Ramos (cell line): ENCODE measurements at regions not wholly inside any gene's neighbourhood (a gene's known extent, or its start where the extent isn't known, plus 50 kb on each side); places are given as distances from the start of the nearest gene placed in this dataset.

ENCODE experiments used
- in situ Hi-C: fragments of 300-500 bp; cut with MboI; formaldehyde crosslinking; loops from one replicate; pipeline ENCODE4 v1.14.3; 2022; ENCODE audit warnings: low sequenced_read_pairs; ENCODE audit not compliant: unreplicated experiment

DNA sequence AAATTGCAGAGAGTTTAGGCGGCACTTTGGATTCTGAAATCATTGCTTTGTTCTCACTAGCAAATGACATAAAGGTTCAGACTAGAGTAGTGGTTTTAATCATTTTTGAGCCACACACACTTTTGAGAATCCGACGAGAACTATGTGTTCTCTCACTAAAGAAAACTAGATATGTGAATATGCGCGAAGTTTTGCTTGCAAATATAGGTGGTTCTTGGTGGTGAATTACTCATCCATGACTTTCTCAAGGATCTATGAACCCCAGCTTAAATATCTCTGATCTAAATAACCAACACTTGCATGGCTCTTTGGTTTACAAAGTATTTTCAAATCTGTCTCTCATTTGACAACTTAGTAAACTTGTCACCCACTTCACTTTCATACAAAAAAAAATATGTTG is 54.8 kb downstream of the NOG start:
- in situ Hi-C loops, result no loop called here

DNA sequence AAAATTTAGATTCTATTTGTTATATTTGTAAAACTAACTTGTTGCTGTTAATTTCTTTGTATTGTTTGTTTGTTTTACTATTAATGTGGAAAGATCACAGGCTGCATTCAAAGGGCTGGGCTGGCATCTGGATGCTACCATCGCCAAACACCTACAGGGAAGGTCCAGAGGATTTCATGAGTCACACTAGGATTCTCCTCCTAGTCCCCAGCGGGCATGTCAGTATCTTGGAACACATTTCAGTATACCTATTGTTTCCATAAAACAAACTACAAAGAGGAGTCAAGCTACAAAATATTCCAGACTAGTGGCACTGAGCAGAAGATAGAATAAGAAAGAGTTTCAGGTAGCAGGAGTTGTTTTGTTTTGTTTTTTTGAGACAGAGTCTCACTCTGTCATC is 55.3 kb downstream of the NOG start:
- in situ Hi-C loops, result no loop called here

DNA sequence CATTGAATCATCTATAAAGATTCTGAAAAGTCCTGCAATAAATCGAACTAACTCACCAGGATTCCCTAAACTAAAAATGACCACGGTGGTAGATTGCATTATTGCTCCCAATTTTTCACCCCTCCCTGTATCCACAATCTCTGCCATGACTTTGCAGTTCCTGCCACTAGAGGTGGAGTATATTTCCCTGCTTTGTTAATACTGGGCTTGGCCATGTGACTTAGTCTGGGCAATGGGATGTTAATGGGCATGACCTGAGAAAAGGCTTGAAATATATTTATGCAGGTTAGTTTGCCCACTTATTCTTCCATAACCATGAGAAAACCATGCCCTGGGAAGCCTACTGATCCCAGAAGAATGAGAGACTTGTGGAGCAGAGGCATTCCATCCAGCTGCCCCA is 59.1 kb downstream of the NOG start:
- in situ Hi-C loops, result no loop called here

DNA sequence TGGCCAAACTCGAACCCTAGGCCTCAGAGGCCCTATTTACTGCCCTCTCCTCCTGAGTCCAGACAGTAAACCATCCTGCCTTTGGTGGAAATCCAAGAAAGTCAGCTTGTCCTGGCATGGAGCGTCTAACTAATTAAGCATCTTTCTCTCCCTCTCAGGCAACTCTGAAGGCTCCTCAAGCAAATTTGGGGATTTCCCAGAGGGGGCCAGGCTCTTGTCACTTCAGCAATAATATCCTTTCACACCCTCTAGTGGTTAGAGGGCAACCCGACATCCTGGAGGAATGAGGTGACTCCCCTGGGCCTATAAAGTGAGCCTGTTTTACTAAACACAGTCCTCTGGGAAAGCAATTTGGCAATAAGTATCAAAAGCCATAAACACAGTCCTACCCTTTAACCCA is 60.4 kb downstream of the NOG start:
- in situ Hi-C loops, result no loop called here

DNA sequence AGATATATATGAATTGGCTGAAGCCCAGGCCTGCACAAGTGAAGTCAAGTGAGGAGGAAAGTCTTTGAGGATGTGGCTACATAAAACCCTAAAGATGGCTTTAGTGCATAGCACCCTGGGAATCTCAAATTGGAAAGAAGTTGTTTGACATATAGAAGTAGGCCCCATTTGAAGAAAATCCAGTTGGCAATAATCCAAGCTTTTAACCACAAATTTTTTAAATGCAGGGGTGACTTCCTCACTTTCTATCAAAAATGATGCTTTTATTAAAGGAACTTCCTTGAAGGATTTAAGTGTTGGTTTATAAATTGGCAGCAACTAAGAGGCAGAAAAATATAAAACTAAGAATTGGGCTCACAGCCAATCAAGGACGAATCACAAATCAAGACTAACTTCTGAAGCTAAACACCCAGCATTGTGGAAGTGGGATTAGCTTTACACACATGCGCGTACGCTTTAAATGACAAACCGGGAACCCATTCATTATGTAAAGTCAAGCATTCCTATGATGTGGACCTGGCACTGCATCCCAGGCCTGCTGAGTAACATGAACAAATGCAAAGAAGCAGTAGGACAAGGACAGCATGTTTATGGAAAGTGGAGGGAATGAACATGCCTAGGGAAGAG is 63.3 kb downstream of the NOG start:
- in situ Hi-C loops, result no loop called here

DNA sequence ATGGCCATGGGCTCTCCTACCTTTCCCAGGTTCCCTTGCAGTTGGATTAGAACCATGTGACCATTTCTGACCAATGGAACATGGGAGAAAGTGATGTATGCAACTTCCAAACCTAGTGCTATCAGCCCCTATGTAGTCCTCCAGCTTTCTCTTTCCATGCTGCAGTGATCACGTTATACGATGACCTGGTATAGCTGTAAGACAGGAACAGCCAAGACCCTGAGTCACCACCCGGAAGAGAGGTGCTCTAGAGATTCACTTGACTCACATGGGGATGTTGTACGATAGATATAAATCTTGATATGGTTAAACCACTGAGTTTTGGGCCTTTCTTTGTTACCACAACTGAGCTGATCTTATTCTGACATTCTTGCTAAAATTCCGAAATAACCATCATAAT is 65.1 kb downstream of the NOG start:
- in situ Hi-C loops, result no loop called here

DNA sequence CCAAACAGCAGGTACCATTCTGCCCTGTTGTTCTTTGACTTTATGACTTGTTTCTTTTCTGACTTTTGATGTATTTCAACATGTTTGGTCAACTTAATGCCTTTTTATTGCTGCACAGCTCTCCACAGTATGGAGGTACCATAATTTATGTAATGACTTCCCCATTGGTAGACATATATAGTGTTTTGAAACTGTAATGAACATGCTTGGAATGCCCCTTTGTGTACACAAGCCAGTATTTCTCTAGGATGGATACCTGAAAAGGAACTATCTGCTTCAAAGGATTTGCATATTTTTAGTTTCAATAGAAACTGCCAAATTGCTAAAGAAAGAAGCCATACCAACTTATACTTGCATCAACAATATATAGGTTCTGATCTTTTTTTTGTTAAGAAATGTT is 66.1 kb downstream of the NOG start:
- in situ Hi-C loops, result no loop called here

DNA sequence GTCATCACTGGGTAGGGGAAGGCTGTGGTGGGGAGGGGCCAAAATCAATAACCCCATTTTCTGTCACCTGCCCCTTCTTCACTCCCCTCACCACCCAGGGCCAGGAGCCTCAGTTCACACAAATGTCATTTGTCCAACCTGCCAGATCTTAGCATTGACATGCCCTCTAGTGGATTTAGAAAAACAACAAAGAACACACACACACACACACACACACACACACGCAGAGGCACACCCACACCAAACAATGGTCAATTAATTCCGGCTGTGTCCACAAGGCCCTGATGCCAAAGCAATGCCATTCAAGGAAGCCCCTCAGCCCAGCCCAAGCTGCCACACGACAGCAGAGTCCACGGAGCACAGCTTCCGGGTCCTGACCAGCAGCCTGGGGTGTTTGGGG is 68.4 kb downstream of the NOG start:
- in situ Hi-C loops, result no loop called here

DNA sequence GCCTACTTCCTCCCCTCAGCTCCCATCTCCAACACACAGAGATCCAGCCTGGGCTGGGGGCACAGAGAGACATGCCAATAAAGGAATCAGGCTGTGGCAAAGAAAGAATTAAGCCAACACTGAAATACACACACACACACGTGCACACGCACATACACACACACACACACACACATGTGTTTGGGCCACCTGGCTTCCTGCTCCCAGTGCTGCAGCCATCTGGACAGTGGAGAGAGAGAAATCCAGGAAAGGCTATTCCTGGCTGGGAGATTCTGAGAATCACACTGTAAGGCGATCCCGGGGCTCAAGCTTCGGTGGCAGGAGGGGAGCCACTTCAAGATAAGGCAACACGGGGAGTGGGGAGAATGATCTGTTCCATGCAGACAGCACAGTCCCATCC is 72.4 kb downstream of the NOG start:
- in situ Hi-C loops, result no loop called here

DNA sequence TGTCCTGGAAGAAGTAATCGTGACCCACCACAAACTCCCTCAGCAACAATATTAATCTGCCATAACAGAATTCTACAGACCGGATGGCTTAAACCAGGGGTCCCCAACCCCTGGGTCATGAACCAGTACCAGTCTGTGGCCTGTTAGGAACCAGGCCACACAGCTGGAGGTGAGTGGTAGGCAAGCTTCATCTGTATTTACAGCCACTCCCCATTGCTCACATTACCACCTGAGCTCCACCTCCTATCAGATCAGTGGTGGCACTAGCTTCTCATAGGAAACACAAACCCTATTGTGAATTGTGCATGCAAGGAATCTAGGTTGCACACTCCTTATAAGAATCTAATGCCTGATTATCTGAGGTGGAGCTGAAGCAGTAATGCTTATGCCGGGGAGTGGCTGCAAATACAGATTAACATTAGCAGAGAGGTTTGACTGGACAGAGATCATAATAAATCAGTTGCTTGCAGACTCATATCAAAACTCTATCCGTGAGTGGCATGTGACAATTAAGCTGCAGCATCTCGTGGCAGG is 74.5 kb downstream of the NOG start:
- in situ Hi-C loops, result no loop called here

DNA sequence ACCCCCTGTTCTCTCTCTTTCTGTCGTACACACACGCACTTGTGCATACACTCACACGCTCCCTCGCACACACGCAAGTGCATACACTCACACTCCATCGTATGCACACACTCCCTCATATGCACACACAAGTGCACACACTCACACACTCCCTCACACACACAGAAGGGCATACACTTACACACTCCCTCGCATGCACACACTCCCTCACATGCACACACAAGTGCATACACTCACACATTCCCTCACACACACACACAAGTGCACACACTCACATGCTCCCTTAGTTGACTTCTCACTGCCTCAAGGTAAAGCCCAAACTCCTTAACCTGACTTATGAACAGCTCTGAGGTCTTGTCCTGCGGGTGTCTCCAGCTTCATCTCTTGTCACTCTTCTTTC is 78.7 kb downstream of the NOG start:
- in situ Hi-C loops, result no loop called here

DNA sequence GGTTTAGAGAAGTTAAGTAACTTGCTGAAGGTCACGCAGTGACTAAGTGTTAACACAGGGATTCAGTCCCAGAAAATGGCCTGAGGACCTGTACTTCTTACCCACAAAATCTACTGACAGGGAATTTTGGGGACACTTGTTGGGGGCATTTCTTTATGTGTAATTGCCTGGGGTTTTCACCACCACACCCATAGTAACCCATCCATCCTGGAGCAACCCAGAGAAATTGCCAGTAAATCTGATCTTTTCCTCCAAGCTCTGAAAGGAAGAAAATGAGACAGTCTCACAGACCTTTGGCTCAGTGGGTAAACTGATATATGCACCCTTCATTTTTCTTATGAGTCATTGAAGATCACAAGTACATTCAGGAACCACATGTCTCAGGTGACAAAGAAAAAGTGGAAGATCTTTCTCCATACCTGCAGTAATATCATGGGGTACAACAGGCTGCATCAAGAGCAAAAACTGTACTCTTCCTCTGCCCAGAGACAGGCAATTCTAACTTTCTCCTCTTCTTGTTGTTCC is 81.0 kb downstream of the NOG start:
- in situ Hi-C loops, result no loop called here

DNA sequence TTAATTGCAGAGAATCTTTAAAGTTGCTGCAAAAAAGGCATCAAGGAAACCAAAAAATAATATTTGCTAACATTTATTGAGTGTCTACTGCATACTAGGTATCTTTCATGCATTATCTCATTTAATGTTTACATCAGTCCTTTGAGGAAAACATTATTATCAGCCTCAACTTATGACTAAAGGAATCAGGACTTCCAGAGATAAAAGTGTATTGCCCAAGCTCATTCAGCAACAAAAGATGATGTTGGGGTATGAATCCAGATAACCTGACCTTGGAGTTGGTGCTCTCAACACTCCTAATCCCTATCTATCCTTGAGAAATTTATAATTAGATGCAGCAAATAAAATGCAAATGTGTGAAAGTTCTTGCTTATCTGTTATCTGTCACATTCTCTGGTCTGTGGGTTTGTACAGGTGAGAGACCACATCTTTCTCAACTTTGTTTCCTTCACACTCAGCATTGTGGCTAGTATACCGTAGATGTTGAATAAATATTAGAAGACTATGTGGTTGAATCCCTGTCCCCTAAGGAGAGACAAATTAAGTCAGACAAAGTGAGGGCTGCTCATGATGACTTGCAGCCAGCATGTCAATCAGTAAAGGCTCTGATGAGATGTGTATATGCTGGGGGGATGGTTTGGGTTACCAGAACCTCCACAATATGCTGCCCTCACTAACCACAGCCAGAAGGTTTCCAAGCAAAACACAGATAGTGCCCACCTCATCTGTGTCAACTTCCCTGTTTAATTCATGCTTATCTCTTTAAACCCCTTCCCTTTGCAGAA is 82.6 kb downstream of the NOG start:
- in situ Hi-C loops, result no loop called here

DNA sequence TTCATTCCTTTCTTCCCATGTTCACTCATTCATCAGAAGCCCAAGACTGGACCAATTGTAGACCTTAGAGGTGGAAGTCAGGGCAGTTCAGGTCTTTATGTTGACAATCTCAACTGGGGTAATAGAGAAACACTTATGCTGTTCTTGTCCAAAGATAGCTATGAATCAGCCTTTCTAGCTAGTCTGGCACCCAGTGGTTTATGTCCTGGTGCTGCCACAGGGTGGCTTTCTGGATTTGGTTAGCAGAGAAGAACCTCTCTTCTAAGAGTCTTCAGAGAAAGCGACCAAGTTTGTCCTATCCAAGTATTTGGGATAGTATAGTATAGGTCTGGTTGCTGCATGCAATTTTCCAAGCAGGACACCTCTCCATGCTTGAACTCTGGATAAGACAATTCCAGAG is 83.3 kb downstream of the NOG start:
- in situ Hi-C loops, result no loop called here

DNA sequence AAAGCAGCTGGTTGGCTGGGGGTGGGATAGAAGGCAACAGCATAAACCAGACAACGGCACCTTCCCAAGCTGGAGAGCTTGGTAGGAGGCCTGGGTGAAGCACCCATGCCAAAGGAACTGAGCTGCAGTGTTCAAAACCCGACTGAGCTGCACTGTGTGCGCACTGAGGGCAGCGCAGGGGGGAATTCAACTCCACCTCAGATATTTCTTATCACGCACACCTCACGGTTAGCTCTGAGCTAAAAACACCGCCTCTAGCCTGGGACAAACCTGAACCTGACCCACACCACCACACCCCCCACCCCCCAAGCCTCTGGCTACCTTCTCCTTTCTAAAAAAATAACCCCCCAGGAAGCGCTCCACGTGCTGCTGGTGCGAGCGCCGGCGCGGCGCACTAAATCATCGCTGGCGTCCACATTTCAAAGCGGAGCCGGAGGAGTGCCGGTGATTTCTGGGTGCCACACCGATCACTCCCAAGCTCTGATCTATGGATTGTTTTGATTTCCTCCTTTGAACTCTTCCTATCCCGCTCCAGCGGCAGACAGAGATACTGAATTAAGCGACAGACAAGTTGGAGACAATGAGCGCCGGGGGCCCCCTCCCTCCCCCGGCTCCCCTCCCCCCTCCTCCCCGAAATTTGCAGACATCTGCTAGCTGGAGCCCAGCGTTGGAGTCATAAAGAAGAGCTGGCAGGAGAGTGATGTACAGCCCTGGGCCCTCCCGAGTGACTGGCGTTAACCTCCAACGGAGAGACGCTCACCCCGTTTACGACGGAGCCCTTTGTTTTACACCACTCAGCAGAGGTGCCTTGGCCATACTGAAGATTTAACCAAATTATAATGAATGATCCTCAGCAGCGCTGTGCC is 85.0 kb downstream of the NOG start:
- in situ Hi-C loops, result no loop called here

DNA sequence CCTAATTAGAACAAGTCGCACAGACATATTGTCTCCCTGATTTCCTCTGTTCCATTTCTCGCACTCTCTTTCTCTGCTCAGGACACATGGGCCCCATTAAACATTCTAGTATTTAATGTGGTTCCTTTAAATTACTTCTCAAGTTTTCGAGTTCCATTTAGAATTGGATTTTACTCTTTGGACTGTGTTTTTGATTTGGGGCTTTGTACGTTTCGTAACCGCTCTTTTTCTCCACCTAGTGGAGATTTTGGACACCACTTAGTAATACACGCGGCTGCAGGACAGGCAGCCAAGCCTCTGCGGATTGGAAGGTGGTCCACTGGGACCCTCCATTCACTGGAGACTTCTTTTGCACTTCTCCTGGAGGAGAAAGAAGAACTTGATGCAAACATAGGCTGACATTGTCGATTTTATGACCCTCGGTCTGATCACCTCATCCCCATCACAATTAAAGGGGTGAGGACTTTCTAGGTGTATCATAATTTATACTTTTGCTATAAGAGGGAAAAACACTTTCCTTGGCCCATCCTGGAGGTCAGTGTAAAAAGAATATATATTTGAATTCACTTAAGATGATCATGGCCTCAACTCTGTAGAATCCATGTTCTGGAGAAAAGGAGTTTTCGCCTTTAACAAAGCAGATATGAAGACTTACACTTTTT is 85.7 kb downstream of the NOG start:
- in situ Hi-C loops, result no loop called here

DNA sequence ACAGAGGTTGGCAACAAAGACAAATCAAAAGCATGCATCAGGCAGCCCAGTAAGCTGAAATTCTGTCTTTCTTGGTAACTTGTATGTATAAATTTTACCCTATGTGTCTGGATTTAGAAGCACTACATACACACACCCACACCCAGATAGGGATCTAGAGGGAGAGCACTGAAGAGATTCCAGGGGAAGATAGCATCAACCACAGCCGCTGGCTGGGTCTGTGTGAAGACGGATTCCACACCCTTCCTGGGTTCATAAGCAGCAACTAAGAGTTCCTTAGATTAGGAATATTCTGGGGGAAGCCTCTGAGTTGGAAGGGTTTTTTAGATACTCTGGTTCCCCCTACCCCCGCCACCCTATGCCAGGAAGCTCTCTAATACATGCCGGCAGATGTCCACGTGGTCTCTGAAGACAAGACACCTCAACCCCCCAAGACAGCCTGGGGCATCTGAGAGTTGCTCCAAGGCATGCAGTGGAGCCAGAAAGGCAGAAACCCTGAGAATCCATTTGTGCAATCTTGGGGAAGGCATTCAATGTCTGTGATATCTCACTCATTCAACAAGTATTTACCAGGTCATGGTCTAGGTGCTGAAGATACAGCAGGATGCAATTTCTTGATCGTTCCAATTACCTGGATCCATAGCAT is 86.4 kb downstream of the NOG start:
- in situ Hi-C loops, result no loop called here

DNA sequence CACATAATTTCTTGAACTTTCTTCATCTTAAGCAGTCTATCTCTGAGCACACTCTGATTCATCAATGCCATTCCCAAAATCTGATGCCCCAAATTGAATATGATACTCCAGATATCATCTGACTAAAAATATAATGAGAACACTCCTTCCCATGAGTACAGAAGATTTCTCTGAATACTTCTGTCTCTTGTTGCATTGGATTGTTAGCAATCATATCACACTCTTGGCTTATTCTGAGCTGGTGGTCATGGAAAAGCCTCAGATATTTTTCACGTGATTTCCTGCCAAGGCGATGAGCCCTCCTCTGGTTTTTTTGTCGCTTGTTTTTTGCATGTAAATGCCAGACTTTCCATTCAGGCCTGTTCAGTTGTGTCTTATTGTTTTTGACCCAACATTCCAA is 87.2 kb downstream of the NOG start:
- in situ Hi-C loops, result no loop called here

DNA sequence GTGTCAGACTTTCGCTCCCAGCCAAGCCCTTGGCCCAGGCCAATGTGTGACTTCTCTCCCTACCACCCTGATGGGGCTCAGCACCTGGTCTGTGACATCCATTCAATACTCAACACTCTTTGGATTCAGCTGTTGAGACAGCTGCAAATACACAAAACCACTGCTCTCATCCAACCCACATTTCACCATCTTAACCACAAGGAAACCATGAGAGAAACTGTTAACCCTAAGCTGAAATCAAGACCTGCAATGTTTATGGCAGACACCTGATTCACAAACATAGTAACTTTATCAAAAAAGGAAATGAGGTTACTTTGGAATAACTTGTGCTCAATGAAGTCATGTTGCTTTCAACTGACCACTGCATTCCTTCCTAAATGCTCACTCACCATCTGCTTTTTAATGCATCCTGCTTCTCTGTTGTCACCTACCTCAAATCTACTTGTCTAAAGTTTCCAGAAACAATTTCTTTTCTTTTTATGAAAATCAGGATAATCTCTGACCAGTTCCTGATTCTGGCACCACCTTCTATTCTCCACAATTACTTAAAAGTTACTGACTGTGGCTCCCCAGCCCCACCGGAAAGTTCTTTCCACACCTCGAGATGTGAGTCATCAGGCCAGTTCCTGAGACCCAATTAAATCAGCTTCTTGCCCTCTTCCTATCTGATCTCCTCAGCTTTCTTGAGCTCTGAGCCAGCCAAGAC is 88.2 kb downstream of the NOG start:
- in situ Hi-C loops, result no loop called here
